Activated CD4-positive, alpha-beta T cell treated with anti-CD3 and anti-CD28 coated beads for 48 hours (primary cell): ENCODE measurements at regions not wholly inside any gene's neighbourhood (a gene's known extent, or its start where the extent isn't known, plus 50 kb on each side); places are given as distances from the start of the nearest gene placed in this dataset.

Source experiments
- DNase-seq: peaks from one replicate; pipeline ENCODE4 v3.0.0-alpha.2; 2020

DNA sequence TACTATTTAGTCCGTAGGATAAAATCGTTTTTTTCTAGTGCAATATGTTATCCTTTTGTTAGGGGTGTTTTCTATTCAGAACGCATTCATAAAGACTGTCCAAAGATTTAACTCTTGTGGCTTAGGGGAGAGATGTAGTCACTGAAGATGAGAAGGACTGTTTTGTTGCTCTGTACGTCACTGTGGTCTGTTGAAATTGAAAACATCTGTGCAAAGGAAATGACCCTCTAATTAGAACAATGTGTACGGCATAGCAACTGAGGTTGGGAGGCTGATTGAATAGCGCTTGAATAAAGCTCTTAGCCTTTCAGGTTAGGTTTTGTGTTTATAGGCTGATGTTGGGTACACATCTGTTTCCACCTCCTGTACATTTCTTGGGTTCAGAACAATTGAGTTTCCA is 453.4 kb upstream of the AKR1E2 start:
- no peak for DNase-seq

GRCh38 chr10:4371691-4372295 is 454.2 kb upstream of the AKR1E2 start:
- no peak for DNase-seq

DNA sequence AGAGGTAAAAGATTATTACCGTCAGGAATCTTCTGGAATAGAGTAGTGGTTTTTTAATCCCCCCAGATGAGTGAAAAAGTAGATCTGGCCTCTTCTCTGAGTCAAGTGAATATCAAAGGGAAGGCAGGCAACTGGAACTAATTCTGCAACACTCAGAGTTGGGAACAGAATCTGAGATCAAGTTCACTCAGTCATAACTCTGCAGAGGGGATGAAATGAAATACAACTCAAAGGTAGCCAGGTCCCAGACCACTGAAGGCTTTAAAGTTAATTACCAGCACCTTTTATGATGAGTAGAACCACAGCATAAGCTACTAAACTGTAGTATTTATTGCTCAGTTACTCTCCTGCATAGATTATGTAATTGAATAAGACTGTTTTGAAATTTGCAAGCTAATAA is 455.6 kb upstream of the AKR1E2 start:
- no peak for DNase-seq

GRCh38 chr10:4361581-4361980 is 464.4 kb upstream of the AKR1E2 start:
- no peak for DNase-seq

DNA sequence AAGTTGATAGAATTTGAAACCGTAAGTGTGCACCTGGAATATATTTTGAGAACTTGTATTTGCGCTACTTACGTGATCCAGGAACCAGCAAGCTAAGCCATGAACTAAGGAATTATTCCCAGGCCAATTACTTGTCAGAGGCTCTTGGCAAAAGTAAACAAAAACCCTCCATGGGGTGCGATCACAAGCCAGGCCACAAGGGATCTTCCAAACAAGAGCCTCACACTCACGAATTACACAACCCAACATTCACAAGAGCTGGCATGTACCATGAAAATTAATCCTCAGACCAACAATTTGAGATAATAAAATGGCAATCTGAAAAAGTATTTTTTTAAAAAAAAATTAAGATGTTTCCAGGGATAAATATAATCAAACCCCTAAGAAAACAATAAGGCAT is 467.0 kb upstream of the AKR1E2 start:
- no peak for DNase-seq

GRCh38 chr10:4357911-4358310 is 468.1 kb upstream of the AKR1E2 start:
- no peak for DNase-seq

DNA sequence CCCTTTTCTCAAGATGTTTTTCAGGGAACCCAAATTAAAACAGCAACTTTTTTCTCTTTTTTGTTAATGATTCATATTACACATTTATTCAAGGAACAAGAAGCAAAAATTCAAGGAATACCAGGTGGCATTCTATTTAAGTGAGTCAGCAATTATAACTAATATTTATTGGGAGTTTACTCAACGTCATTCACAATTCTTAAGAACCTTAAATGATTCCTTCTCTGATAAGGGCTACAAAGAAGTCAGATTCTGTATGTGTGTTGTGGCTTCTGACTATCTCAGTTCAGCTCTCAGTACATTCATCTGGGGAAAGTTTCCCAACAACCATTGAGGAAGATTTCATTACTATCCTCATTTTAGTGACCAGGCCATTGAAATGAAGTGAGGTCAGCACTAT is 470.7 kb upstream of the AKR1E2 start:
- DNase-seq, result no peak

GRCh38 chr10:4354382-4354812 is 471.6 kb upstream of the AKR1E2 start:
- DNase-seq, result no peak

GRCh38 chr10:4353964-4354363 is 472.0 kb upstream of the AKR1E2 start:
- DNase-seq, result no peak

DNA sequence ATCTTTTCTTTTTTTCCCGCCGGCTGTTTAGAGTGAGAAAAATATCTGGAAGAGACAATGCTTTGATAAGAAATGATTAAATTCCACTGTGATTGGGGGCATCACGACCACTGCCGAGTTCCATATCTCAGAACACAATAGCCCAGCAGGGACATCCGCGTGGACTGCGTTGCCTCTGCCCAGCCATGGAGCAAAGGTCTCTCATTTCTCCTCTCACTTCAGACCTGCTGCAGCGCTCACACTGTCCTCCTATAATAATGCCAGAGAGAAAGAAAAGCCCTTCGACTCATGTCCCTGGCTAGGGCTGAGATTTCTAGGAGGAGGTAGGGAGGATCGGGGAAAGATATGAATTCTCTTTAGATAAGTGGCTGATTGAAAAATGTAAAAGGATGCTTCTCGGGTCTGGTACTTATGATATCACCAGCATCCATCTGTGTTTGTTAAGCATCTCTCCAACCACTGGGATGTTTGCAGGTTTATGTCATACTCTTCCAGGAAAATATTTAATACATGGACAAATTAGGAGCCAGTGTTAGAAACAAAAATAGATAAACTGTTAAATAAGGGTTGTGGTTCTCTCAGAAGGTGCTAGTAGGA is 472.9 kb upstream of the AKR1E2 start:
- DNase-seq, result no peak

- DNase-seq, result no peak
Measured at GRCh38 chr10:4352414-4352961, 473.5 kb upstream of the AKR1E2 start.

GRCh38 chr10:4351723-4352413 is 474.1 kb upstream of the AKR1E2 start:
- DNase-seq, result no peak

DNA sequence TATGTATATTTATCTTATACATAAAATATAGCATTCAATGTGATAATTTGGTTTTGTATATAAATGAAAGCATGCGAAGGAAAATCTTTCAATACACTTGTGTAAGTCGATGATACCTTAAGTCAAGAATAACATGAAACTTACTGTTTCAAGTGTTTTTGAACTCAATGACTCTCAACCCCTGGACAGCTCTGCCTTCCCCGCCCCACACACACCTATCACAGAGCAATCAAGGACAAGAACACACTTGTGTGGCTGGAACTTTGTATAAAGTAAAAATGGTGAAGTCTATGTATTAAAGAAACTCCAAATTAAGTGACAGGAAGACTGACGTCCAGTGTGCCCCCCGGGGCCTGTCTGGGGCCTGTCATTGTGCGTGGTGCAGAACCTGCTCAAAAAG is 478.6 kb upstream of the AKR1E2 start:
- DNase-seq, result no peak

- no peak for DNase-seq
Measured at GRCh38 chr10:4345877-4346646, 479.9 kb upstream of the AKR1E2 start.

- DNase-seq, result peak; percentile 70
Measured at GRCh38 chr10:4344492-4344994, 481.5 kb upstream of the AKR1E2 start.

- no peak for DNase-seq
Measured at GRCh38 chr10:4343873-4344272, 482.1 kb upstream of the AKR1E2 start.

DNA sequence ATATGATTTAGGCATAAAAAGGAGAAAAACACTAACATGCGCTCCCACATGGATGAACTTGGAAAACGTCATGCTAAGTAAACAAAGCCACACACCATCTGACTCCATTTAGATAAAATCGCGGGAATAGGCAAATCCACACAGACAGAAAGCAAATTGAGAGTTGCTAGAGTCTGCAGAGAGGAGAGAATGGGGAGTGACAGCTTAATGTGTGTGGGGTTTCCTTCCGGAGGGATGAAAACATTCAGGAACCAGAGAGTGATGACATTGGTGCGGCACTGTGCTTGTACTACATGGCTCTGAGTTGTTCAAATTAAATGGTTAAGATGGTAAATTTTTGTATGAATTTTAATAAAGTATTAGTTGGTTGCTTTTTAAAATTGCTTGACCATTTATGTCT is 482.9 kb upstream of the AKR1E2 start:
- no peak for DNase-seq

- no peak for DNase-seq
Measured at GRCh38 chr10:4338768-4339167, 487.2 kb upstream of the AKR1E2 start.

DNA sequence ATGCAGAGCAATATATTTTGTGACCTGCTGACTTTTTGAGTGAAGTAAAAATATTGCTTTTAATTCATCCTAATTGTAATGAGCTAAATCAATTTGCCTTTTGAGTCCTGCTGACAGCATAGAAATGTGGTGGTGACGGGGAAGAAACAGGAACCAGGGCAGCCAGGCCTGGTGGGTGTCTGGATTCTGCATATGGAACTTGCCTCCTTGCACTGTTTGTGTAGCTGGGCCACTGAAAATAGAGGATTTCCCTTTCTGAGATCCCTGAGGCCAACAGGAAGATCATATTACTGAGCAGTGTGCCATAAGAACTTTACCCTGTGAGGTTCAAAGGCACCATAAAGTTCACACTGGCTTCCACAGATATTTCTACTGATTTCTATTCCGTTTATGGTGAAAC is 488.4 kb upstream of the AKR1E2 start:
- no peak for DNase-seq

- DNase-seq, result no peak
Measured at GRCh38 chr10:4334871-4335270, 491.1 kb upstream of the AKR1E2 start.

DNA sequence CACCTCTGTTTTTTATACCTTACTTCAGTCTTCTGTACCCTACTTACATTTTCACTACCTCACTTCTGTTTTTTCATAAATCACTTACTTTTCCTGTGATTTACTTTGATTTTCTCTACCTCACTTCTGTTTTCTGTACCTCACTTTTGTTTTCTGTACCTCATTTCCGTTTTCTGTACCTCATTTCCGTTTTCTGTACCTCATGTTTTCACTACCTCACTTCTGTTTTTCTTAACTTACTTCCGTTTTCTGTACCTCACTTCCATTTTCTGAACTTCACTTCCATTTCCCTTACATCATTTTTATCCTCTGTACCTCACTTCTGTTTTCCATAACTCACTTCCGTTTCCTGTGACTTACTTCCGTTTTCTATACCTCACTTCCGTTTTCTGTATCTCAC is 492.0 kb upstream of the AKR1E2 start:
- no peak for DNase-seq

- no peak for DNase-seq
Measured at GRCh38 chr10:4333459-4333894, 492.5 kb upstream of the AKR1E2 start.

- no peak for DNase-seq
Measured at GRCh38 chr10:4332764-4333458, 493.1 kb upstream of the AKR1E2 start.
